Keratinocyte (primary cell): ENCODE measurements at regions not wholly inside any gene's neighbourhood (a gene's known extent, or its start where the extent isn't known, plus 50 kb on each side); places are given as distances from the start of the nearest gene placed in this dataset.
"Not testable (repeated sequence)": the region's sequence is repeated elsewhere in the genome, so short reads cannot be mapped to it uniquely, and the experiment has no call there.

Source experiments
- DNase-seq: peaks from one replicate; pipeline ENCODE4 v3.0.0-alpha.2; 2011; ENCODE audit warnings: low read depth, missing footprints, low spot score
- FAIRE-seq: peaks from 2 replicates; lab custom pipeline; 2011; peaks lifted over from hg19 to GRCh38; lab: Jason Lieb, UNC
- H2AFZ ChIP-seq: 2 replicates; pipeline ENCODE4 v1.6.0; 2012; ENCODE audit warnings: low read length, control low read depth, inconsistent platforms; ENCODE audit not compliant: control insufficient read depth
- H3K27ac ChIP-seq: 2 replicates; pipeline ENCODE4 v1.5.1; 2011; ENCODE audit warnings: low read length; ENCODE audit not compliant: control insufficient read depth, insufficient read depth
- H3K27me3 ChIP-seq: 3 replicates; pipeline ENCODE4 v1.6.0; 2011; ENCODE audit warnings: low read length; ENCODE audit not compliant: control insufficient read depth, insufficient read depth; ENCODE audit errors: extremely low read depth
- H3K36me3 ChIP-seq, 2 experiments: 2 replicates in 1 of 2; 3 replicates in 1 of 2; pipeline ENCODE4 v1.5.1; 2011; ENCODE audit warnings: low read length in 2 of 2, mild to moderate bottlenecking in 1 of 2; ENCODE audit not compliant: control insufficient read depth in 2 of 2, insufficient read depth in 2 of 2; ENCODE audit errors: extremely low read depth in 1 of 2
- H3K4me1 ChIP-seq: 3 replicates; pipeline ENCODE4 v1.5.1; 2011; ENCODE audit warnings: low read length; ENCODE audit not compliant: control insufficient read depth, insufficient read depth; ENCODE audit errors: extremely low read depth
- H3K4me2 ChIP-seq: 3 replicates; pipeline ENCODE4 v1.6.0; 2011; ENCODE audit warnings: low read depth, low read length; ENCODE audit not compliant: control insufficient read depth, insufficient read depth; ENCODE audit errors: extremely low read depth
- H3K4me3 ChIP-seq, 3 experiments: fragments of 200-600 bp in 1 of 3; sonication (generic) in 1 of 3; 2 replicates in 2 of 3; 3 replicates in 1 of 3; pipeline ENCODE4 v1.5.1; 2011 to 2016; ENCODE audit warnings: low read length in 3 of 3, mild to moderate bottlenecking in 3 of 3, control low read depth in 2 of 3, inconsistent platforms in 1 of 3, low read depth in 1 of 3, mixed read lengths in 1 of 3, mixed run types in 1 of 3, moderate library complexity in 1 of 3; ENCODE audit not compliant: control insufficient read depth in 2 of 3, insufficient read depth in 2 of 3; ENCODE audit errors: extremely low read depth in 1 of 3
- H3K79me2 ChIP-seq: 2 replicates; pipeline ENCODE4 v1.6.0; 2012; ENCODE audit warnings: low read length; ENCODE audit not compliant: control insufficient read depth, insufficient read depth
- H3K9ac ChIP-seq: 3 replicates; pipeline ENCODE4 v1.6.0; 2011; ENCODE audit warnings: low read length; ENCODE audit not compliant: control insufficient read depth, insufficient read depth; ENCODE audit errors: extremely low read depth
- H3K9me1 ChIP-seq: 3 replicates; pipeline ENCODE4 v1.6.0; 2011; ENCODE audit warnings: low read length; ENCODE audit not compliant: control insufficient read depth, insufficient read depth; ENCODE audit errors: extremely low read depth
- H3K9me3 ChIP-seq: 2 replicates; pipeline ENCODE4 v1.5.1; 2012; ENCODE audit warnings: low read depth, low read length; ENCODE audit not compliant: control insufficient read depth
- H4K20me1 ChIP-seq: 3 replicates; pipeline ENCODE4 v1.6.0; 2011; ENCODE audit warnings: low read length; ENCODE audit not compliant: control insufficient read depth, insufficient read depth; ENCODE audit errors: extremely low read depth
- EZH2 ChIP-seq: IDR thresholded peaks from one replicate; pipeline ENCODE4 v1.6.1; 2012; ENCODE audit warnings: inconsistent platforms, mild to moderate bottlenecking, low read length, moderate library complexity
- dilution Hi-C: fragments of 300-500 bp; cut with MboI; formaldehyde crosslinking; loops from one replicate; pipeline ENCODE4 v1.7.0; 2020; ENCODE audit warnings: low sequenced_read_pairs; ENCODE audit not compliant: extremely low pct_ligation_motif_present
- TF ChIP-seq, protein P1 (sequence below), 3 experiments: IDR thresholded peaks in 1 of 3; conservative IDR thresholded peaks in 1 of 3; optimal IDR thresholded peaks in 1 of 3; 2 replicates in 2 of 3; 3 replicates in 1 of 3; pipeline versions ENCODE3 to v1.5.1; 2011; ENCODE audit warnings: low read length in 3 of 3, mild to moderate bottlenecking in 3 of 3, moderate library complexity in 2 of 3, control low read depth in 1 of 3, inconsistent platforms in 1 of 3; ENCODE audit not compliant: insufficient read depth in 2 of 3; ENCODE audit errors: extremely low read depth in 1 of 3

DNA sequence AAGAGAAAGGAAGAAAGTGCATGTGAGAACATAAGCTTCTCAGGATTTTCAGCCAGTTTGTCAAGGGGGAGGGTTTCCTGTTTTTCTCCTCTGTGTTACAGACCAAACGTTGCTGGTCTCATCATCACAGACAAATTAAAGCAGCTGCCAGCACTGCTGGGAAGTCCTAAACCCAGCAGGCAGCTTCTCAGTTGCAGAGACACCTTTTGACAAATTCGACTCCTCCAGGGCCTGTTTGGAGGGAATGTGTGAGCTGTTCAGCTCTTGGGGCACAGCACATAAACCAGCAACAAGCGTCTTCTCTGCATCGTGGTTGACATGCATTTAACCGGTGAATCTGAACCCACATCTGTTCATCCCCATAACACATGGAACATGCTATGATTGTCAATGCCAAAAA lies 454.6 kb upstream of the RUNX1 start:
- Histone ChIP-seq H3K27me3 (no peaks in the 10 kb centered on the region), H3K27ac (no peak overlapping the region), H3K79me2 (no peaks in the 10 kb centered on the region), H3K4me2 (no peak overlapping the region), H2AFZ (no peak overlapping the region), H3K4me1 (no peaks in the 10 kb centered on the region), H3K4me3 (no peak overlapping the region), H3K36me3 (no peaks in the 10 kb centered on the region), H3K9me3 (no peaks in the 10 kb centered on the region), H4K20me1 (no peaks in the 10 kb centered on the region), H3K9ac (no peak overlapping the region), H3K9me1 (no peaks in the 10 kb centered on the region)
- dilution Hi-C loops, result no loop called here
- TF ChIP-seq, protein P1, sequence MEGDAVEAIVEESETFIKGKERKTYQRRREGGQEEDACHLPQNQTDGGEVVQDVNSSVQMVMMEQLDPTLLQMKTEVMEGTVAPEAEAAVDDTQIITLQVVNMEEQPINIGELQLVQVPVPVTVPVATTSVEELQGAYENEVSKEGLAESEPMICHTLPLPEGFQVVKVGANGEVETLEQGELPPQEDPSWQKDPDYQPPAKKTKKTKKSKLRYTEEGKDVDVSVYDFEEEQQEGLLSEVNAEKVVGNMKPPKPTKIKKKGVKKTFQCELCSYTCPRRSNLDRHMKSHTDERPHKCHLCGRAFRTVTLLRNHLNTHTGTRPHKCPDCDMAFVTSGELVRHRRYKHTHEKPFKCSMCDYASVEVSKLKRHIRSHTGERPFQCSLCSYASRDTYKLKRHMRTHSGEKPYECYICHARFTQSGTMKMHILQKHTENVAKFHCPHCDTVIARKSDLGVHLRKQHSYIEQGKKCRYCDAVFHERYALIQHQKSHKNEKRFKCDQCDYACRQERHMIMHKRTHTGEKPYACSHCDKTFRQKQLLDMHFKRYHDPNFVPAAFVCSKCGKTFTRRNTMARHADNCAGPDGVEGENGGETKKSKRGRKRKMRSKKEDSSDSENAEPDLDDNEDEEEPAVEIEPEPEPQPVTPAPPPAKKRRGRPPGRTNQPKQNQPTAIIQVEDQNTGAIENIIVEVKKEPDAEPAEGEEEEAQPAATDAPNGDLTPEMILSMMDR (optimal IDR thresholded peaks at IDR 0.05 in 1 of 3, IDR thresholded peaks at IDR 0.05 in 1 of 3, conservative IDR thresholded peaks at IDR 0.05 in 1 of 3; ENCODE audit: extremely low read depth in 1 of 3, insufficient read depth in 2 of 3, low read length in 3 of 3), result no peak
- TF ChIP-seq EZH2, result no peak
- DNase-seq (no peak), FAIRE-seq (no peak)

DNA sequence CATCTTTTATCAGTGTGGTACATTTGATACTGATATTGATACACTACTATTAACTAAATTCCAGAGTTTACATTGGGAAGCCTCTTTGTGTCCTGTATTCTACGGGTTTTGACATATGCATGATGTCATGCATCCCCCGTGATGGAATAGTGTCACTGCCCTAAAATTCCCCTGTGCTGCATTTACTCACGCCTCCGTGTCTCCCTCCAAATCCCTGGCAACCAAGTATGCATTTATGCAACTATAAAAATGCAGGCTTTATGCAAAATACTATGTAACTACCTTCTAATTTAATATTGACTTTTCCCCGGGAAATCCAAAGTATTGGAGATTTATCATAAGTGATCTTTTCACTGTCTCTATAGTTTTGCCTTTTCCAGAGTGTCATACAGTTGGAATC lies 453.7 kb upstream of the RUNX1 start:
- Histone ChIP-seq H4K20me1 (no peaks in the 10 kb centered on the region), H3K9me1 (no peaks in the 10 kb centered on the region), H3K9ac (no peak overlapping the region), H3K27ac (no peak overlapping the region), H3K4me2 (no peak overlapping the region), H2AFZ (no peak overlapping the region), H3K4me3 (no peak overlapping the region), H3K4me1 (no peaks in the 10 kb centered on the region), H3K36me3 (no peaks in the 10 kb centered on the region), H3K9me3 (no peaks in the 10 kb centered on the region), H3K27me3 (no peaks in the 10 kb centered on the region), H3K79me2 (no peaks in the 10 kb centered on the region)
- FAIRE-seq (no peak), DNase-seq (no peak)
- dilution Hi-C loops, result no loop called here
- TF ChIP-seq, protein P1 (optimal IDR thresholded peaks at IDR 0.05 in 1 of 3, IDR thresholded peaks at IDR 0.05 in 1 of 3, conservative IDR thresholded peaks at IDR 0.05 in 1 of 3; ENCODE audit: extremely low read depth in 1 of 3, insufficient read depth in 2 of 3, low read length in 3 of 3), result no peak
- no peak for TF ChIP-seq EZH2

DNA sequence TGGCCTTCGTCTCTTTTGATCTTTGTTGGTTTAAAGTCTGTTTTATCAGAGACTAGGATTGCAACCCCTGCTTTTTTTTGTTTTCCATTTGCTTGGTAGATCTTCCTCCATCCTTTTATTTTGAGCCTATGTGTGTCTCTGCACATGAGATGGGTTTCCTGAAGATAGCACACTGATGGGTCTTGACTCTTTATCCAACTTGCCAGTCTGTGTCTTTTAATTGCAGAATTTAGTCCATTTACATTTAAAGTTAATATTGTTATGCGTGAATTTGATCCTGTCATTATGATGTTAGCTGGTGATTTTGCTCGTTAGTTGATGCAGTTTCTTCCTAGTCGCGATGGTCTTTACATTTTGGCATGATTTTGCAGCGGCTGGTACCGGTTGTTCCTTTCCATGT lies 448.4 kb upstream of the RUNX1 start:
- H3K27ac ChIP-seq, H3K36me3 ChIP-seq, H3K27me3 ChIP-seq, H3K4me2 ChIP-seq, DNase-seq, H3K9ac ChIP-seq, H3K4me1 ChIP-seq, H3K9me1 ChIP-seq, H3K4me3 ChIP-seq, H3K79me2 ChIP-seq, dilution Hi-C loops, H4K20me1 ChIP-seq, H2AFZ ChIP-seq, H3K9me3 ChIP-seq, FAIRE-seq: not testable (repeated sequence)
